SK-N-MC (cell line): ENCODE measurements at regions not wholly inside any gene's neighbourhood (a gene's known extent, or its start where the extent isn't known, plus 50 kb on each side); places are given as distances from the start of the nearest gene placed in this dataset.

Experiments used
- EZH2 ChIP-seq: fragments of 200-600 bp; sonication (generic); IDR thresholded peaks from one replicate; pipeline ENCODE4 v1.6.1; 2017; ENCODE audit warnings: antibody characterized with exemption
- POLR2AphosphoS5 ChIP-seq: IDR thresholded peaks from 2 replicates; pipeline ENCODE4 v1.6.1; 2012; ENCODE audit warnings: mild to moderate bottlenecking, low read depth, low read length, borderline replicate concordance

- TF ChIP-seq EZH2 (no peak), POLR2AphosphoS5 (no peak)
Measured at GRCh38 chr7:130825819-130826218, 91.8 kb upstream of the KLF14 start.
